ENCODE measurements at regions not wholly inside any gene's neighbourhood (a gene's known extent, or its start where the extent isn't known, plus 50 kb on each side); places are given as distances from the start of the nearest gene placed in this dataset.

GRCh38 chr15:69712991-69713390 lies 260.4 kb downstream of the RPLP1 start:
- DNase-seq (ENCODE audit: low read depth): no peak

DNA sequence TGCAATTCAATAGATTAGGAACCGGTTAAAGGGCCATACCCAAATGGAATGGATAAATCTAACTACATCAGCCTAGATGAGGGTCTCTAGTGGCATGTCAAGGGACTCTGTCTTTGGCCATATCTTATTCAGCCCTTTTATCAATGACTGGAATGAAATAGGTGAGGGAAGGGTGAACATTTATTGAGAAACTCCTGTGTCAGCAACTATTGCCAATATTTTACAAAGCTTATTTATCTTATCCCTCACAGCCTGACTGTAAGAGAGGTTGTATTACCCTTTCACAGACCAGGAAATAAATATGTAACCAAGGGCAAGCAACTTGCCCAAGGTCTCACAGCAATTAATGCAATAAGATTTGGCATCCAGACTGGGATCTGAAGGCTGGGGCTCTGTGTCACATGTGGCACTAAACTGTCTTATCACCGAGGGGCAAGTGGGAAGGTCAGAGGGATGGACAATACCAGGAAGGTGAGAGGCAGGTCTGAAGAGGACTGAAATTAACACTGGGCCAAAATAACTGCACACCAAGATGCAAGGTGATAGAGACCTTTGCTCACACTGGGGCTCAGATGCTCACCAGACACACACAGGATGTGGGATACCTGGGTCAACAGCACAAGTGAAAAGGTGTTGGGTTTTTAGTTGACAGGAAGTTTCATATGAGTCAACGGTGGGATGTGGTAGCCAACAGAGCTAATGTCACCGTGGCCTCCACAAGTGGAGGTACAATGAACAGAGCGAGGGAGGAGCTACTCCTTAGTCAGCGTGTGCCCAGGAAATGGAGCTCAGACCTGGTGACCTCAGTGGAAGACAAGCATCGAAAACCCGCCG lies 261.3 kb downstream of the RPLP1 start:
- no peak for DNase-seq (ENCODE audit: low read depth)

DNA sequence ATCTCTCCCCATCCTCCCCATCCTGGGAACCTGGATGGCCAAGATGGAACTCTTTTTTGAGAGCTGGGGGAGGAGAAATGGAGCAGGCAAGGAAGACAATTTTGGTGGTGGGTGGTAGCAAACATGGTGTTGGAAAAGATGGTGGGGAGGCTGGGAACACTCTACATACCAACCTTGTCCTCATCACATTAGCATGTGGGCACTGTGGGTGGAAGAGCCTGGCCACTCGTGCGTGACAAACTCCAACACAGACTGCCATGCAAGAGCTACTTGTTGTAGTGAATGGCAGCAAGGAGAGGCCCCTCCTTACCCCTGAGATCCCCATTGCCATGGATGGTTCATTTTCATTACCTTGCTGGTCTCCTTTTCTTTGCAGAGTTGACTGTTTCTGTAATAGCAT lies 262.6 kb downstream of the RPLP1 start:
- DNase-seq (ENCODE audit: low read depth): no peak

DNA sequence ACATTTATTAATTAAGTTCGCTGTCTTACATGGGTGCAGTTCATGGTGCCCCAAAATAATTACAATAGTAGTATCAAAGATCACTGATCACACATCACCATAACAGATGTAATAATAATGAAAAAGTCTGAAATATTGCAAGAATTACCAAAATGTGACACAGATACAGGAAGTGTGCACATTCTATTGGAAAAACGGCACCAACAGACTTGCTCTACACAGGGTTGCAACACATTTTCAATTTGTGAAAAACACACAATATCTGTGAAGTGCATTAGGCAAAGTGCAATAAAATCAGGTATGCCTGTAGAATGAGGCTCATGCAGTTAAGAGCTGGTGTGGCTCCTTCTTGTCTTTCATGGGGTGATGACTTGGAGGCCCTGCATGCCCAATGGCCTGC lies 265.8 kb downstream of the RPLP1 start:
- DNase-seq (ENCODE audit: low read depth): no peak

DNA sequence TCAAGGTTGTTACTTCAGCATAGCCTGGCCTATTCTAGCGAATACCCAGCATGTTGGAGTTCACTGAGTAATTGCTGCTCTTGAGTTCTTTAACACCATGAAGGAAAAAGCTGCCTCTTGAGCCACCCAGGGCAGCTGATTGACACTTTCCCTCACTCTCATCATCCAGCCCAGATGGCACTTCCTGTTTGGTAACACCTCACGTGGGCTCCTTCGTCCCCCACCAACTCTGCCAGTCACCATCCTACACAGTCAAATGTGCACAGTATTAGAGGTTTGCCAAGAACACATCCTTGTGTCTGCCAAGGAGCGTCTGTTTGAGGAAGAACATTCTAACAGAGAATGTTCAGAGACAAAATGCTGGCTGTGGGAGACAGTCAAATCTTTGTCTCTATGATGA lies 266.3 kb downstream of the RPLP1 start:
- no peak for DNase-seq (ENCODE audit: low read depth)

GRCh38 chr15:69719527-69720240 lies 267.1 kb downstream of the RPLP1 start:
- no peak for DNase-seq (ENCODE audit: low read depth)

GRCh38 chr15:69720536-69720935 lies 267.9 kb downstream of the RPLP1 start:
- DNase-seq (ENCODE audit: low read depth): no peak

- DNase-seq (ENCODE audit: low read depth): no peak
Observed at GRCh38 chr15:69722924-69723323, 270.3 kb downstream of the RPLP1 start.

- no peak for DNase-seq (ENCODE audit: low read depth)
Observed at GRCh38 chr15:69723404-69724096, 270.9 kb downstream of the RPLP1 start.

DNA sequence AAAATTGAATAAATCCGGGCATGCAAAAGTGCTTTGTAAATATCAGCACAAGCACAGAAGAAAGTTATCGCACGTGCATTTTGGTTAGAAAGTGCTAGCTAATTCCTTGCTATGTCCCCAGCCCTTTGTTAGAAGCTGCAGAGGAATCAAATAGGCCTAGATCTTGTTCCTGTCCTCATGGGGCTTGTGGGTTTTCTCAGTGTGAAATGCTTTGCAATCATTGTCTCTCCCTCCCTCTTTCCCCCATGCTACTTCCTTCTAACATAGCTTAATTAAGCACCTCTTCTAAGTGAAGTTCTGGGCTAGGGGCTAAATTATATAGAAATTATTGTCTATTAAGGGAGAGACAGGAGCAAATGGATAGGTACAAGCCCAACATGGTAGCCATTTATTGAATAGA lies 271.7 kb downstream of the RPLP1 start:
- no peak for DNase-seq (ENCODE audit: low read depth)

GRCh38 chr15:69725275-69725674 lies 272.7 kb downstream of the RPLP1 start:
- DNase-seq (ENCODE audit: low read depth): no peak

- no peak for DNase-seq (ENCODE audit: low read depth)
Observed at GRCh38 chr15:69725957-69726356, 273.3 kb downstream of the RPLP1 start.

- DNase-seq (ENCODE audit: low read depth): no peak
Observed at GRCh38 chr15:69727121-69727924, 274.7 kb downstream of the RPLP1 start.

DNA sequence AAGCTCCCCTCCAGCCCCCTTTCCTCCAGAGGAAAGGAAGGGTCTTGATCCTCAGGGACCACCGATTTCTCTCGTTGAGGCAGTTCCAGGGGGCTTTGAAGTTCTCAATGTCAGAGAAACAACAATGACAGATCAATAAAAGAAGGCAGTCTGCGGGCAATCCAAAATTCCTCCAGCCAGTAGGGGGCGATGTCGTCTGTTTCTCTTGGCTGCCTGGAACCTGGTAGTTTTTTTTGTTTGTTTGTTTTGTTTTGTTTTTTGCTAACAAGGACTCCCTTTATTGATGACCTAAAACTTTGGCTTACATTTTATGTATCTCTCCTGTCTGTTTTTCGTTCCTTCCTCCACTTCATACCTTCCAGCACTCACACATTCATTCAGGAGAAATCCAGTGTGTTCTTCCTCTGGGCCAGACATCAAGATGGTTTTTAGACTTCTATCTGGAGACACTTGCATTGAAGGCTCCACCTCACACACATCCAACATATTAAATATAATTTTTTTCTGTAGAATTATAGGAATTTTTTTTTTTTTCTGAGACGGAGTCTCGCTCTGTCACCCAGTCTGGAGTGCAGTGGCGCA lies 276.6 kb downstream of the RPLP1 start:
- peak; percentile 34 for DNase-seq (ENCODE audit: low read depth)

- no peak for DNase-seq (ENCODE audit: low read depth)
Observed at GRCh38 chr15:69730281-69731080, 277.9 kb downstream of the RPLP1 start.

DNA sequence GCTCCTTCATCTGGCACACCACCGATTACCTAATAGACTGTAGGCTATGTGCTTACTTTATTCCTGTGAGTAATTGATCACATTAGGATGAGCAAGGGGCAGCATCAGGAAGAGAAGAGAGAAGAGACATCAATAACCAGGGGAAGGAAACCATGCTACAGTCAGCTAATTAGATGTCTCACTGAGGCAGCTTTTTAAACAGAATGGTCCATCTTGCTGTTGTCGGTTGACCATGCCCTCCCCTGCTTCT lies 278.4 kb downstream of the RPLP1 start:
- no peak for DNase-seq (ENCODE audit: low read depth)

DNA sequence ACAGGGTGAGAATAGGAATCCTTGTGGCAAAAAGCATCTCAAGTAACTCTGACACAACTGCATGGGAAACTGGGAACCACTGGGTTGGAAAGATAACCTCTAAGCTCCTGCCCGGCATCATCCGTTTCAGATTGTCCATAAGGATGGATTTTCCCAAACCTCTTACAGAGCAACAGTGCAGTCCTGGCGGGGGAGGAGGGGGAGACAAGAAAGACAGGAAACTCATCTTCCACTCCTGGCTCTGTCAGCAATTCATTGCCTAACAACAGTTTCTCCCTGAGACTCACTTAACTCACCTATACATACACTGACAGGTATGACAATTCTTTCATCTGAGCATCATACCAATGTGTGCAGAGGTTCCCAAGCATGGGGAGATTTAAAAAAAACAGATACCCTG lies 279.0 kb downstream of the RPLP1 start:
- no peak for DNase-seq (ENCODE audit: low read depth)

DNA sequence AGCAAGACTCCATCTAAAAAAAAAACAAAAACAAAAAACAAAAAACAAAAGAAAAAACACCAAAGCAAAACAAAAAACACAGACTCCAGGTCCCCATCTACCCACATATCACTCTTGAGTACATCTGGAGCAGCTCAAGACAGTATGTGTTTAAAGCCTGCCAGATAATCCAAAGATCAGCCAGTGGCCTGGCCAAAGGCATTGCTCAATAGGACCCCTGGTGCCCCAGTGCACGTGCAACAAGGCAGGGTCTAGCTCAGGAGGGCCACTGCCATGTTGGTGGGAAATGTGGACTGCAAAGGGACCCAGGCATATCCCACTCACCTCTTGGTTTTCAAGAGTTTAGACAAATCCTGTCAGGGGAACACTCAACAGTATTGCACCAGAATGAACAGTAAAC lies 279.5 kb downstream of the RPLP1 start:
- DNase-seq (ENCODE audit: low read depth): no peak

- DNase-seq (ENCODE audit: low read depth): peak; percentile 19
Observed at GRCh38 chr15:69734699-69735098, 282.1 kb downstream of the RPLP1 start.

DNA sequence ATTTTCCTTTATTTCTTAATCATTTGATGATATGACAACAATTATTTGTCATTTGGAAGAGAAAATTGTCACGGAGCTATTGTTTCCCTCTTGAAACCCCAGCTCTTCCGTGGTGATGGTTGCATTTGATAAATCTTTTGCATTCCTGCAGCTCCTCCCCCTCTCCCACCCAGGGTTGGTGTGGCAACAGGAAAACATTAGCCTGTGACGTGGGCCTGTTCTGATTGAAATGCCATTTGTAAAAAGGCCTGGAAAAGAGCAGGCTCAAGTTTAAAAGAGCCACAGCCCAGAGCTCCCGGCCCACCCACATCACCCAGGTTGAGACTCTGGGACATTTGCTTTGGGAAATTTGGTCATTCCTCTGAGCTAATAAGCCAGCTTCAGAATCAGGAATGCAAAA lies 282.5 kb downstream of the RPLP1 start:
- peak; percentile 60 for DNase-seq (ENCODE audit: low read depth)

DNA sequence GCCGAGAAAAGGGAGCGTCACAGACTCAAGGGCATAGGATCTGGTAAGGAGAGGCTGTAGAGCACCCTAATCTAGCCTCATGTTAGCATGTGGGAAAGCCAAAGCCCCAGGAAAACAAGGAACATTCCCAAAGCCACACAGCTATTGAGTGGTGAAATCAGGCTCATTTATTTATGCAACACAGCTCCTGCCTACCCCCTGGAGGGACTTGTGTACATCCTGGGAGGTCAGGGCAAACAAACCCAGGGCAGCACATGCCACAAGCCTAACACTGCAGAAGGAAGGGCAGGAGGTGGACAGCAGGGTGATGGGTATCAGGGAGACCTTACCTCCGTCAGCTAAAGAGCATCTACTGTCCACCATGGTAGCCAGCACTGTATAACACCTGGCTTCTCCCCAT lies 283.5 kb downstream of the RPLP1 start:
- no peak for DNase-seq (ENCODE audit: low read depth)

Data from EH (cell line).